ENCODE measurements at regions not wholly inside any gene's neighbourhood (a gene's known extent, or its start where the extent isn't known, plus 50 kb on each side); places are given as distances from the start of the nearest gene placed in this dataset.

DNA sequence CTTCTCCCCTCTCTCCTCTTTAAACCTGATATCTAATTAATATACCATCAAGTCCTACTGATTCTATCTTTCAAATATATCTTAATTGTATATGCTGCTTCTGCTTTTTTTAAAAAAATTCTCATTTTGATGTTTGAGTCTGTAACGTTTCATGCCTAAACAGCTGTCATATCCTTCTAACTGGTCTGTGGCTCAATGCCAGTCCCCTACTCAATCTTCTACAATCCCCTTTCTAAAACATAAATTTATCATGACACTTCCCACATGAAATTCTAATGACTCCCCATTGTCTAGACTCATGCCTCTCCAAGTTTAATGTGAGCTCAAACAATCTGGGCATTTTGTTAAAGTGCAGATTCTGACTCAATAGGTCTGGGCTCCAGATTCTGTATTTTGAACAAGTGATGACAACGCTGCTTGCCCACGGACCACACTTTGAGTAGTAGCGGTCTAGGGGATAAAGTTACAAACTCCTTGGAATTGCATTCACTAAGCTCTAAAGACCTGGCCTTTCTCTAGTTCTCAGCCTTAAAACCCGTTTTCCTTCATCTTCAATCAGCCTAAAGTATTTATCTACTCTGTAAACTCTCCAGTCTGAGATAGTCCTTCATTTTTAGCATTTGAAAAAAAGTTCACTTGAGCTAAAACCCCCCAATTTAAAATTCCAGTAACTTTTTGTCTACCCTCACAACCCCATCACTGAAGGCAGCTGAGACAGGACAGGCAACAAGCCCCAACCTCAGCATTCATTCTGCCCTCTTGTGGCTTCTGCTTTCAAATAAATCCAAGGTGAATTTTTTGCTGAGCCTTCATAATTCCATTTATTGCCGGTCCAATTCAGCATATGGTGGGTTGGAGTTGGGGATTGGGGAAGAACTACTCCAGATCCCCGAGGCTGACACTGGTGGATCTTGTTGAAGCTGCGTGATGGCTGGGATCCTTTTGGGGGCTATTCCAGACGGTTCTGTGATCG lies 88.1 kb upstream of the THRB start:
- Histone ChIP-seq H3K4me1 (ENCODE audit: control insufficient read depth, insufficient read depth, low read length) (no peaks in the 10 kb centered on the region), H3K27me3 (ENCODE audit: control insufficient read depth, insufficient read depth) (no peaks in the 10 kb centered on the region), H3K9me3 (ENCODE audit: control insufficient read depth, low read length) (no peaks in the 10 kb centered on the region), H3K4me3 (ENCODE audit: low read length) (no peak overlapping the region), H3K27ac (ENCODE audit: low read length) (no peak overlapping the region)
- intact Hi-C loops (cut with DNase I): loop anchor here in 1 of 4 donors (10.0 kb wide), 1 partner anchor 58 kb away; no protein-coding TSS in a partner anchor
- WGBS: 71% methylated on average over 10 of the region's 10 CpGs
- no peak for DNase-seq
- ATAC-seq: peak in 1 of 2 donors; percentile 41

DNA sequence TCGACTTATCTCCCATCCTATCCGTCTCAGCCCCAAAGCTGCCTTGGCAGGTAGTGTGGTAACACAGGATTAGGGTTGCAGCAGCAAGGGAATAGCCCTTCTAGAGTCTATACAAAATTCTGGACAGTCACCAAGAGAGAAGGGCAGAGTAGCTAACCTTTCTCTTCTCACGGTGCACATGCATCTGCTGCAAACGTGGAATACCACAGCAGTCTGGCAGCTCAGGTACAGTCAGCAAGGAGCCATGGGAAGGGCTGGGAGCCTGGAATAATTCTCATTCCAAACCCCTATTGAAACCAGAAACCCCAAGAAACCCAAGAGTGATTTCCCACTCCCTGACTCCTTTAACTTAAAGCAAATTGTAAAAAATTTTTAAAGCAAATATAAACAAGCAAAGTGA lies 92.3 kb upstream of the THRB start:
- no peak for ATAC-seq
- H3K4me1 ChIP-seq (ENCODE audit: control insufficient read depth, insufficient read depth, low read length): no peaks in the 10 kb centered on the region
- H3K27me3 ChIP-seq (ENCODE audit: control insufficient read depth, insufficient read depth): no peaks in the 10 kb centered on the region
- 72% methylated on average over 4 of the region's 4 CpGs for WGBS
- no peak for DNase-seq
- no peak overlapping the region for H3K4me3 ChIP-seq (ENCODE audit: low read length)
- H3K27ac ChIP-seq (ENCODE audit: low read length): no peak overlapping the region
- intact Hi-C loops (cut with DNase I): loop anchor here in 1 of 4 donors (10.0 kb wide), 1 partner anchor 62 kb away; no protein-coding TSS in a partner anchor
- no peaks in the 10 kb centered on the region for H3K9me3 ChIP-seq (ENCODE audit: control insufficient read depth, low read length)

GRCh38 chr3:24588629-24589512 lies 94.2 kb upstream of the THRB start:
- Histone ChIP-seq H3K4me3 (ENCODE audit: low read length) (no peak overlapping the region), H3K27ac (ENCODE audit: low read length) (no peak overlapping the region), H3K9me3 (ENCODE audit: control insufficient read depth, low read length) (no peaks in the 10 kb centered on the region), H3K4me1 (ENCODE audit: control insufficient read depth, insufficient read depth, low read length) (no peaks in the 10 kb centered on the region), H3K27me3 (ENCODE audit: control insufficient read depth, insufficient read depth) (no peaks in the 10 kb centered on the region)
- intact Hi-C loops (cut with DNase I): loop anchor here in 1 of 4 donors (10.0 kb wide), 1 partner anchor 64 kb away; no protein-coding TSS in a partner anchor
- 51% methylated on average over 6 of the region's 6 CpGs for WGBS
- no peak for DNase-seq
- ATAC-seq: peak in 1 of 2 donors; percentile 44

GRCh38 chr3:24589513-24589851 lies 94.8 kb upstream of the THRB start:
- Histone ChIP-seq H3K27ac (ENCODE audit: low read length) (no peak overlapping the region), H3K9me3 (ENCODE audit: control insufficient read depth, low read length) (no peaks in the 10 kb centered on the region), H3K27me3 (ENCODE audit: control insufficient read depth, insufficient read depth) (no peaks in the 10 kb centered on the region), H3K4me1 (ENCODE audit: control insufficient read depth, insufficient read depth, low read length) (no peaks in the 10 kb centered on the region), H3K4me3 (ENCODE audit: low read length) (no peak overlapping the region)
- ATAC-seq (no peak), DNase-seq (no peak)
- 49% methylated on average over 1 of the region's 1 CpG for WGBS
- intact Hi-C loops (cut with DNase I): loop anchor here in 1 of 4 donors (10.0 kb wide), 1 partner anchor 65 kb away; no protein-coding TSS in a partner anchor

GRCh38 chr3:24589931-24590880 lies 95.6 kb upstream of the THRB start:
- Histone ChIP-seq H3K4me1 (ENCODE audit: control insufficient read depth, insufficient read depth, low read length) (no peaks in the 10 kb centered on the region), H3K27me3 (ENCODE audit: control insufficient read depth, insufficient read depth) (no peaks in the 10 kb centered on the region), H3K9me3 (ENCODE audit: control insufficient read depth, low read length) (no peaks in the 10 kb centered on the region), H3K27ac (ENCODE audit: low read length) (no peak overlapping the region), H3K4me3 (ENCODE audit: low read length) (no peak overlapping the region)
- DNase-seq (no peak), ATAC-seq (no peak)
- WGBS: 72% methylated on average over 3 of the region's 3 CpGs
- intact Hi-C loops (cut with DNase I): loop anchor here in 1 of 4 donors (10.0 kb wide), 1 partner anchor 65 kb away; no protein-coding TSS in a partner anchor

- Histone ChIP-seq H3K4me3 (ENCODE audit: low read length) (no peak overlapping the region), H3K27ac (ENCODE audit: low read length) (no peak overlapping the region), H3K27me3 (ENCODE audit: control insufficient read depth, insufficient read depth) (no peaks in the 10 kb centered on the region), H3K9me3 (ENCODE audit: control insufficient read depth, low read length) (no peaks in the 10 kb centered on the region), H3K4me1 (ENCODE audit: control insufficient read depth, insufficient read depth, low read length) (no peaks in the 10 kb centered on the region)
- no peak for ATAC-seq
- DNase-seq: no peak
- intact Hi-C loops (cut with DNase I): no loop called here
Observed at GRCh38 chr3:24591191-24591590, 96.5 kb upstream of the THRB start.

GRCh38 chr3:24591661-24592555 lies 97.3 kb upstream of the THRB start:
- H3K4me3 ChIP-seq (ENCODE audit: low read length): no peak overlapping the region
- H3K9me3 ChIP-seq (ENCODE audit: control insufficient read depth, low read length): no peaks in the 10 kb centered on the region
- 84% methylated on average over 5 of the region's 5 CpGs for WGBS
- ATAC-seq (no peak), DNase-seq (no peak)
- no peaks in the 10 kb centered on the region for H3K27me3 ChIP-seq (ENCODE audit: control insufficient read depth, insufficient read depth)
- H3K27ac ChIP-seq (ENCODE audit: low read length): no peak overlapping the region
- no peaks in the 10 kb centered on the region for H3K4me1 ChIP-seq (ENCODE audit: control insufficient read depth, insufficient read depth, low read length)
- intact Hi-C loops (cut with DNase I): no loop called here

DNA sequence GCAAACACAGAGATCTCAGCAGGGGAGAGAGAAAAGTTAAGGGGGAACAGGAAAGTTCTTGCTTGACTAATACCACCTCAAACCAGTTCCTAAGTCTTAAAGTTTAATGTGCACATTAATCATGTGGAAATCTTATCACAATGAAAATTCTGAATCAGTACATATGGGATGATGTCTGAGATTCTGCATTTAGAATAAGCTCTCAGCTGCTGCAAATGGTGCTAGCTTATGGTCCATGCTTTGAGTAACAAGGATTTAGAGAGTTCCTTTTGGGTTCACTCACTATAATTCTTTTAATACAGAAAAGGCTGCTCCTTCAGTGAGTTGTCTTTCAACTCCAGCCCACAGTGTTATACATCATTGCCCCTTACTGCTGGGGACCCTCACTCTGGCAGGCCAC lies 99.5 kb upstream of the THRB start:
- DNase-seq (no peak), ATAC-seq (no peak)
- intact Hi-C loops (cut with DNase I): no loop called here
- H3K4me3 ChIP-seq (ENCODE audit: low read length): no peak overlapping the region
- H3K27ac ChIP-seq (ENCODE audit: low read length): no peak overlapping the region
- no peaks in the 10 kb centered on the region for H3K4me1 ChIP-seq (ENCODE audit: control insufficient read depth, insufficient read depth, low read length)
- H3K9me3 ChIP-seq (ENCODE audit: control insufficient read depth, low read length): no peaks in the 10 kb centered on the region
- no peaks in the 10 kb centered on the region for H3K27me3 ChIP-seq (ENCODE audit: control insufficient read depth, insufficient read depth)

DNA sequence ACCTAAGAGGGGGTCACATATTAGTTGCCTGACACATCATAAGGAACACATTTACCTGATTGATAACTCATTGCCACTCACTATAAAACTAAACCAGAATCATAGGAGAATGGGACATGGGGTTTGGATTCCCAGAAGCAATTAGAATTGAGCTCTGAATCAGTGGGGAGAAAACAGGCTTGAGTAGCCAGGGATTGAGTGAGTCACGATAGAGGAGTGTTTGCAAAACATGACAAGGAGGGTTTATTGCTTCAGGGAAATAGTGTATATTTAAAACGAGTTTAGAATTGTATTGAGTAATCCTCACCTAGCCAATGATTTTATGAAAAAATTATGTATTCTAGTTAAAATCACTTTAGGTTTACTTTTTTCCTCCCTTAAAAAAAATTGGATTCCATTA lies 101.1 kb upstream of the THRB start:
- no peak for ATAC-seq
- 86% methylated on average over 2 of the region's 2 CpGs for WGBS
- Histone ChIP-seq H3K9me3 (ENCODE audit: control insufficient read depth, low read length) (no peaks in the 10 kb centered on the region), H3K27me3 (ENCODE audit: control insufficient read depth, insufficient read depth) (no peaks in the 10 kb centered on the region), H3K4me1 (ENCODE audit: control insufficient read depth, insufficient read depth, low read length) (no peaks in the 10 kb centered on the region), H3K4me3 (ENCODE audit: low read length) (no peak overlapping the region), H3K27ac (ENCODE audit: low read length) (no peak overlapping the region)
- intact Hi-C loops (cut with DNase I): no loop called here
- DNase-seq: no peak

- DNase-seq (no peak), ATAC-seq (no peak)
- Histone ChIP-seq H3K4me1 (ENCODE audit: control insufficient read depth, insufficient read depth, low read length) (no peaks in the 10 kb centered on the region), H3K27me3 (ENCODE audit: control insufficient read depth, insufficient read depth) (no peaks in the 10 kb centered on the region), H3K9me3 (ENCODE audit: control insufficient read depth, low read length) (no peaks in the 10 kb centered on the region), H3K27ac (ENCODE audit: low read length) (no peak overlapping the region), H3K4me3 (ENCODE audit: low read length) (no peak overlapping the region)
- 69% methylated on average over 2 of the region's 2 CpGs for WGBS
- intact Hi-C loops (cut with DNase I): no loop called here
Observed at GRCh38 chr3:24596626-24597025, 102.0 kb upstream of the THRB start.

All from right cardiac atrium (tissue), 5 donors.